Hepatocyte (in vitro differentiated cells): ENCODE measurements at regions not wholly inside any gene's neighbourhood (a gene's known extent, or its start where the extent isn't known, plus 50 kb on each side); places are given as distances from the start of the nearest gene placed in this dataset.

Experiments
- DNase-seq: peaks from one replicate; pipeline ENCODE4 v3.0.0-alpha.2; 2016; ENCODE audit warnings: low spot score
- H2AFZ ChIP-seq: fragments of 200-600 bp; sonication (generic); 2 replicates; pipeline ENCODE4 v1.6.0; 2016; ENCODE audit warnings: antibody characterized with exemption, mild to moderate bottlenecking
- H3K27ac ChIP-seq: fragments of 200-600 bp; sonication (generic); 2 replicates; pipeline ENCODE4 v1.5.1; 2016; ENCODE audit warnings: mild to moderate bottlenecking
- H3K27me3 ChIP-seq: fragments of 200-600 bp; sonication (generic); 2 replicates; pipeline ENCODE4 v1.6.1; 2016
- H3K36me3 ChIP-seq: fragments of 200-600 bp; sonication (generic); replicated peaks from 2 replicates; pipeline ENCODE4 v1.5.1; 2016; ENCODE audit warnings: low read depth; ENCODE audit not compliant: insufficient read depth
- H3K4me1 ChIP-seq: fragments of 200-600 bp; sonication (generic); 2 replicates; pipeline ENCODE4 v1.5.1; 2016; ENCODE audit warnings: mild to moderate bottlenecking, moderate library complexity; ENCODE audit not compliant: insufficient read depth
- H3K4me2 ChIP-seq: fragments of 200-600 bp; sonication (generic); 2 replicates; pipeline ENCODE4 v1.6.0; 2016
- H3K4me3 ChIP-seq: fragments of 200-600 bp; sonication (generic); 2 replicates; pipeline ENCODE4 v1.5.1; 2016; ENCODE audit warnings: mild to moderate bottlenecking
- H3K79me2 ChIP-seq: fragments of 200-600 bp; sonication (generic); 2 replicates; pipeline ENCODE4 v1.6.0; 2017; ENCODE audit warnings: mild to moderate bottlenecking
- H3K9me2 ChIP-seq: fragments of 200-600 bp; sonication (generic); replicated peaks from 2 replicates; pipeline ENCODE4 v1.6.0; 2017; ENCODE audit warnings: mild to moderate bottlenecking; ENCODE audit not compliant: insufficient read depth
- H3K9me3 ChIP-seq: fragments of 200-600 bp; sonication (generic); 2 replicates; pipeline ENCODE4 v1.5.1; 2016; ENCODE audit warnings: low read depth, mild to moderate bottlenecking
- H4K20me1 ChIP-seq: fragments of 200-600 bp; sonication (generic); 2 replicates; pipeline ENCODE4 v1.6.0; 2016; ENCODE audit warnings: mild to moderate bottlenecking; ENCODE audit not compliant: insufficient read depth, poor library complexity, severe bottlenecking
- CTCF ChIP-seq: fragments of 200-600 bp; sonication (generic); IDR thresholded peaks from 2 replicates; pipeline ENCODE4 v1.5.1; 2016; ENCODE audit warnings: antibody characterized with exemption, mild to moderate bottlenecking; ENCODE audit not compliant: poor library complexity
- EZH2 ChIP-seq: fragments of 200-600 bp; sonication (generic); IDR thresholded peaks from 2 replicates; pipeline ENCODE4 v1.6.1; 2016; ENCODE audit warnings: antibody characterized with exemption, mild to moderate bottlenecking, borderline replicate concordance
- EZH2phosphoT487 ChIP-seq: fragments of 200-600 bp; sonication (generic); IDR thresholded peaks from one replicate; pipeline ENCODE4 v1.6.1; 2018; ENCODE audit warnings: antibody characterized with exemption, mild to moderate bottlenecking, low read depth, moderate library complexity; ENCODE audit not compliant: unreplicated experiment, severe bottlenecking
- WGBS: methylation state at CpG from one replicate; pipeline ENCODE4 v1.1.6; 2016; ENCODE audit warnings: low lambda C conversion rate; ENCODE audit errors: missing lambda C conversion rate; 5-methylcytosine and 5-hydroxymethylcytosine counted together

GRCh38 chr5:145205546-145205945 is 629.6 kb downstream of the PRELID2 start:
- Histone ChIP-seq H2AFZ (no peak overlapping the region), H3K36me3 (no peaks in the 10 kb centered on the region), H4K20me1 (no peaks in the 10 kb centered on the region), H3K9me3 (no peaks in the 10 kb centered on the region), H3K4me2 (no peak overlapping the region), H3K79me2 (no peaks in the 10 kb centered on the region), H3K27me3 (no peaks in the 10 kb centered on the region), H3K27ac (no peak overlapping the region), H3K9me2 (no peaks in the 10 kb centered on the region), H3K4me1 (no peaks in the 10 kb centered on the region), H3K4me3 (no peak overlapping the region)
- no peak for DNase-seq
- 82% methylated on average over 4 of the region's 4 CpGs for WGBS
- TF ChIP-seq EZH2 (no peak), EZH2phosphoT487 (no peak), CTCF (no peak)

- no peak overlapping the region for H2AFZ ChIP-seq
- H3K79me2 ChIP-seq, result no peaks in the 10 kb centered on the region
- no peaks in the 10 kb centered on the region for H3K4me1 ChIP-seq
- no peaks in the 10 kb centered on the region for H3K27me3 ChIP-seq
- H3K4me2 ChIP-seq, result no peak overlapping the region
- H3K9me3 ChIP-seq, result no peaks in the 10 kb centered on the region
- no peaks in the 10 kb centered on the region for H3K36me3 ChIP-seq
- no peak for DNase-seq
- H3K27ac ChIP-seq, result no peak overlapping the region
- no peaks in the 10 kb centered on the region for H3K9me2 ChIP-seq
- 47% methylated on average over 2 of the region's 2 CpGs for WGBS
- TF ChIP-seq EZH2phosphoT487 (no peak), EZH2 (no peak), CTCF (no peak)
- H3K4me3 ChIP-seq, result no peak overlapping the region
- H4K20me1 ChIP-seq, result no peaks in the 10 kb centered on the region
Observed at GRCh38 chr5:145204743-145205142, 630.4 kb downstream of the PRELID2 start.

GRCh38 chr5:145203193-145203592 is 631.9 kb downstream of the PRELID2 start:
- no peaks in the 10 kb centered on the region for H3K9me3 ChIP-seq
- TF ChIP-seq EZH2phosphoT487 (no peak), EZH2 (no peak), CTCF (no peak)
- no peaks in the 10 kb centered on the region for H3K27me3 ChIP-seq
- no peak overlapping the region for H2AFZ ChIP-seq
- 80% methylated on average over 2 of the region's 2 CpGs for WGBS
- H4K20me1 ChIP-seq, result no peaks in the 10 kb centered on the region
- no peak overlapping the region for H3K27ac ChIP-seq
- H3K36me3 ChIP-seq, result no peaks in the 10 kb centered on the region
- no peaks in the 10 kb centered on the region for H3K79me2 ChIP-seq
- no peak overlapping the region for H3K4me3 ChIP-seq
- H3K9me2 ChIP-seq, result no peaks in the 10 kb centered on the region
- DNase-seq, result no peak
- no peaks in the 10 kb centered on the region for H3K4me1 ChIP-seq
- H3K4me2 ChIP-seq, result no peak overlapping the region
